ENCODE measurements at regions not wholly inside any gene's neighbourhood (a gene's known extent, or its start where the extent isn't known, plus 50 kb on each side); places are given as distances from the start of the nearest gene placed in this dataset.

GRCh38 chr12:118851891-118852290 is 129.4 kb upstream of the SRRM4 start:
- no peak for TF ChIP-seq POLR2AphosphoS5 (IDR thresholded peaks at IDR 0.05; ENCODE audit: low read depth, low read length)
- TF ChIP-seq FOXP2 (optimal IDR thresholded peaks at IDR 0.05; ENCODE audit: borderline replicate concordance, extremely low read depth, extremely low read length, insufficient read depth): no peak
- TF ChIP-seq SIN3A (IDR thresholded peaks at IDR 0.05; ENCODE audit: borderline replicate concordance, insufficient read depth, low read length): no peak
- no peak for TF ChIP-seq REST (IDR thresholded peaks at IDR 0.05; ENCODE audit: insufficient read depth in 1 of 2, low read depth in 2 of 2, low read length in 2 of 2)
- TF ChIP-seq TAF1 (IDR thresholded peaks at IDR 0.05; ENCODE audit: borderline replicate concordance, insufficient read depth, low read length): no peak

- no peak for TF ChIP-seq POLR2AphosphoS5 (IDR thresholded peaks at IDR 0.05; ENCODE audit: low read depth, low read length)
- TF ChIP-seq SIN3A (IDR thresholded peaks at IDR 0.05; ENCODE audit: borderline replicate concordance, insufficient read depth, low read length): no peak
- TF ChIP-seq FOXP2 (optimal IDR thresholded peaks at IDR 0.05; ENCODE audit: borderline replicate concordance, extremely low read depth, extremely low read length, insufficient read depth): no peak
- TF ChIP-seq REST (IDR thresholded peaks at IDR 0.05; ENCODE audit: insufficient read depth in 1 of 2, low read depth in 2 of 2, low read length in 2 of 2): no peak
- TF ChIP-seq TAF1 (IDR thresholded peaks at IDR 0.05; ENCODE audit: borderline replicate concordance, insufficient read depth, low read length): no peak
These were observed 127.7 kb upstream of the SRRM4 start for GRCh38 chr12:118853634-118854033.

GRCh38 chr12:118855858-118856257 is 125.5 kb upstream of the SRRM4 start:
- TF ChIP-seq REST (IDR thresholded peaks at IDR 0.05; ENCODE audit: insufficient read depth in 1 of 2, low read depth in 2 of 2, low read length in 2 of 2) (no peak), SIN3A (IDR thresholded peaks at IDR 0.05; ENCODE audit: borderline replicate concordance, insufficient read depth, low read length) (no peak), POLR2AphosphoS5 (IDR thresholded peaks at IDR 0.05; ENCODE audit: low read depth, low read length) (no peak), TAF1 (IDR thresholded peaks at IDR 0.05; ENCODE audit: borderline replicate concordance, insufficient read depth, low read length) (no peak), FOXP2 (optimal IDR thresholded peaks at IDR 0.05; ENCODE audit: borderline replicate concordance, extremely low read depth, extremely low read length, insufficient read depth) (no peak)

- peak; percentile 59 to 92; a peak in 3 of 4 replicates for TF ChIP-seq REST (IDR thresholded peaks at IDR 0.05; ENCODE audit: insufficient read depth in 1 of 2, low read depth in 2 of 2, low read length in 2 of 2)
- no peak for TF ChIP-seq POLR2AphosphoS5 (IDR thresholded peaks at IDR 0.05; ENCODE audit: low read depth, low read length)
These were observed 115.0 kb upstream of the SRRM4 start for GRCh38 chr12:118866346-118866745.

GRCh38 chr12:118870551-118870950 is 110.8 kb upstream of the SRRM4 start:
- TF ChIP-seq POLR2AphosphoS5 (IDR thresholded peaks at IDR 0.05; ENCODE audit: low read depth, low read length) (no peak), REST (IDR thresholded peaks at IDR 0.05; ENCODE audit: insufficient read depth in 1 of 2, low read depth in 2 of 2, low read length in 2 of 2) (no peak), FOXP2 (optimal IDR thresholded peaks at IDR 0.05; ENCODE audit: borderline replicate concordance, extremely low read depth, extremely low read length, insufficient read depth) (no peak), SIN3A (IDR thresholded peaks at IDR 0.05; ENCODE audit: borderline replicate concordance, insufficient read depth, low read length) (no peak), TAF1 (IDR thresholded peaks at IDR 0.05; ENCODE audit: borderline replicate concordance, insufficient read depth, low read length) (no peak)
